ENCODE measurements at regions not wholly inside any gene's neighbourhood (a gene's known extent, or its start where the extent isn't known, plus 50 kb on each side); places are given as distances from the start of the nearest gene placed in this dataset.
A peak's percentile ranks its signal among the peaks of the same experiment; 100 is the strongest.

GRCh38 chr2:226652369-226652768 lies 147.3 kb downstream of the IRS1 start:
- FAIRE-seq, result no peak

- FAIRE-seq, result peak; percentile 99
These were observed 149.6 kb downstream of the IRS1 start for GRCh38 chr2:226649871-226650660.

- no peak for FAIRE-seq
These were observed 150.4 kb downstream of the IRS1 start for GRCh38 chr2:226649201-226649600.

- no peak for FAIRE-seq
These were observed 151.8 kb downstream of the IRS1 start for GRCh38 chr2:226647621-226648518.

GRCh38 chr2:226644399-226644865 lies 155.2 kb downstream of the IRS1 start:
- no peak for FAIRE-seq

- no peak for FAIRE-seq
These were observed 155.7 kb downstream of the IRS1 start for GRCh38 chr2:226643946-226644282.

- no peak for FAIRE-seq
These were observed 156.3 kb downstream of the IRS1 start for GRCh38 chr2:226643030-226643945.

GRCh38 chr2:226641008-226641407 lies 158.6 kb downstream of the IRS1 start:
- no peak for FAIRE-seq

GRCh38 chr2:226640501-226640900 lies 159.1 kb downstream of the IRS1 start:
- no peak for FAIRE-seq

- FAIRE-seq, result no peak
These were observed 160.1 kb downstream of the IRS1 start for GRCh38 chr2:226639550-226639949.

- FAIRE-seq, result no peak
These were observed 161.0 kb downstream of the IRS1 start for GRCh38 chr2:226638576-226638975.

- FAIRE-seq, result no peak
These were observed 162.2 kb downstream of the IRS1 start for GRCh38 chr2:226637383-226637782.

- no peak for FAIRE-seq
These were observed 163.0 kb downstream of the IRS1 start for GRCh38 chr2:226636586-226636985.

GRCh38 chr2:226634943-226635604 lies 164.5 kb downstream of the IRS1 start:
- no peak for FAIRE-seq

- peak; percentile 97 for FAIRE-seq
These were observed 167.9 kb downstream of the IRS1 start for GRCh38 chr2:226631671-226632070.

GRCh38 chr2:226631187-226631586 lies 168.4 kb downstream of the IRS1 start:
- FAIRE-seq, result no peak

- no peak for FAIRE-seq
These were observed 173.7 kb downstream of the IRS1 start for GRCh38 chr2:226625946-226626345.

- no peak for FAIRE-seq
These were observed 175.8 kb downstream of the IRS1 start for GRCh38 chr2:226623587-226624368.

GRCh38 chr2:226622484-226622883 lies 177.1 kb downstream of the IRS1 start:
- FAIRE-seq, result no peak

GRCh38 chr2:226620176-226620575 lies 179.4 kb downstream of the IRS1 start:
- FAIRE-seq, result no peak

GRCh38 chr2:226619707-226620106 lies 179.9 kb downstream of the IRS1 start:
- no peak for FAIRE-seq

Data from endometrium (tissue), 2 donors.